ENCODE measurements at regions not wholly inside any gene's neighbourhood (a gene's known extent, or its start where the extent isn't known, plus 50 kb on each side); places are given as distances from the start of the nearest gene placed in this dataset.

DNA sequence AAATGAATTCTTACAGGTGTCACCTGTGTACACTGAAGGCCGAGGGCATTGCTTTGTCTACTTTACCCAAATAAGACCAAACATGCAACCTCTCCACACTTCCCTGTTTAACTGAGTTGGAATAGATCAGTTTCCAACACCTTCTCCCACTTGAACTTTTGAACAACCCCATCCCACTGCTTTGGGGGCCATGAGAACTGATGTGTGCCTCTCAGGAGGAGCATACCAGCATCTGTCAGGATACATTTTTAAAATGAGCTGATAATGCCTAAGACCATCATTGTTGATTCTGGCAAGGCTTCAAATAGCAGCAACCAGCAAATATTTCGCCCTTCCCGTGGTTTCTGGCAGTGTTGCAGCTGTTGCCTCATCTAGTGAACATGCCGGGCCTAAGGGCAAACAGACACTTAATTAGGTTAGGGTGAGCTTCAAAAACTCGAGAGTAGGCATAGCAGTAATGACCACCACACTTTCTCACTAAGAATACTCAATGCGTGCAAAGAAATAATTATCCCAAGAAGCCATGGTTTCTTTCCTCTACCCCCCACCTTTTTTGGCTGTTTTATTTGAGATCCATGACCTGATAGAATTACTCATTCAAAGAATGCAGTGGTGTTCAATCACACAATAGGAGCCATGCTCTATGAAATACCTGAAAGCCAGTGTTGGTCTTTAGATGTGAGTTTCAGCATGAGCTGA is 63.7 kb downstream of the MAP10 start:
- TF ChIP-seq TCF12 (IDR thresholded peaks at IDR 0.05; ENCODE audit: low read depth), result no peak

DNA sequence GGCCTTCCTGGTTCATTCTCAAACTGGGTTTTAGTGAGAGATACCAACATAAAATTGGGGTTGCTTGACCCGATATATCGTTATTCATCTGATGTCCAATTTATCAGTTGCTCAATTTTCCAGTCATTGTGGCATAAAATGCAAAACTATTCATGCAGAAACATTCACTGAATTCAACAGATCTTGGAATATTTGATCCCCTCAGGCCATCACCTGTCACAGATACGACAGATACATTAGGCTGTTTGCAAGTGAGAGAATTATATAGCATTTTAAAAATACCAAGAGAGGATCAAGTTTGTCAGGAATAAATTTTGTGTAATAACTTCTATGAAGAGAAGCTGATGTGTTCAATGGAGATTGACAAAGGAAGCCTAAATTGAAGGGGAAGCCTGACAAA is 67.1 kb downstream of the MAP10 start:
- TF ChIP-seq YY1 (IDR thresholded peaks at IDR 0.05; ENCODE audit: low read depth) (no peak), CEBPB (IDR thresholded peaks at IDR 0.05) (no peak), TEAD4 (IDR thresholded peaks at IDR 0.05) (no peak)

DNA sequence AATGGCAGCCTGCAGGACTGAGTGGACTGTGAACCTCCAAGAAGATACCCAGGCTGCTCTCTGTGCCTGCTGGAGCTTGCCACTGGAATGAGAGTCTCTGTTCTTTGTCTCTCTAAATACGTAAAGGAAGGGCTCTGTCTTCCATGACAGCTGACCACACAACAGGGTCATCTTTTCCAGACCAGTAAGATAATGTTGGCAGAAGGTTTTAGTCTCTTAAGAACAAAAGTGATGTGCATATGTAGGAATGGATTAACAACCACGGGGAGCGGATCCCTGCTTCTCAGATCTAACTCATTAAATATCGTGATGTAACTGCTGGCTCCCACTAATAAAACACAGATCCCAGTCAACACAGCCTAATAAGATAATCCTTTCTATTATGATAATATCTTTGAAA is 67.5 kb downstream of the MAP10 start:
- no peak for TF ChIP-seq TCF12 (IDR thresholded peaks at IDR 0.05; ENCODE audit: low read depth)
- no peak for TF ChIP-seq YY1 (IDR thresholded peaks at IDR 0.05; ENCODE audit: low read depth)
- TF ChIP-seq, protein P1, sequence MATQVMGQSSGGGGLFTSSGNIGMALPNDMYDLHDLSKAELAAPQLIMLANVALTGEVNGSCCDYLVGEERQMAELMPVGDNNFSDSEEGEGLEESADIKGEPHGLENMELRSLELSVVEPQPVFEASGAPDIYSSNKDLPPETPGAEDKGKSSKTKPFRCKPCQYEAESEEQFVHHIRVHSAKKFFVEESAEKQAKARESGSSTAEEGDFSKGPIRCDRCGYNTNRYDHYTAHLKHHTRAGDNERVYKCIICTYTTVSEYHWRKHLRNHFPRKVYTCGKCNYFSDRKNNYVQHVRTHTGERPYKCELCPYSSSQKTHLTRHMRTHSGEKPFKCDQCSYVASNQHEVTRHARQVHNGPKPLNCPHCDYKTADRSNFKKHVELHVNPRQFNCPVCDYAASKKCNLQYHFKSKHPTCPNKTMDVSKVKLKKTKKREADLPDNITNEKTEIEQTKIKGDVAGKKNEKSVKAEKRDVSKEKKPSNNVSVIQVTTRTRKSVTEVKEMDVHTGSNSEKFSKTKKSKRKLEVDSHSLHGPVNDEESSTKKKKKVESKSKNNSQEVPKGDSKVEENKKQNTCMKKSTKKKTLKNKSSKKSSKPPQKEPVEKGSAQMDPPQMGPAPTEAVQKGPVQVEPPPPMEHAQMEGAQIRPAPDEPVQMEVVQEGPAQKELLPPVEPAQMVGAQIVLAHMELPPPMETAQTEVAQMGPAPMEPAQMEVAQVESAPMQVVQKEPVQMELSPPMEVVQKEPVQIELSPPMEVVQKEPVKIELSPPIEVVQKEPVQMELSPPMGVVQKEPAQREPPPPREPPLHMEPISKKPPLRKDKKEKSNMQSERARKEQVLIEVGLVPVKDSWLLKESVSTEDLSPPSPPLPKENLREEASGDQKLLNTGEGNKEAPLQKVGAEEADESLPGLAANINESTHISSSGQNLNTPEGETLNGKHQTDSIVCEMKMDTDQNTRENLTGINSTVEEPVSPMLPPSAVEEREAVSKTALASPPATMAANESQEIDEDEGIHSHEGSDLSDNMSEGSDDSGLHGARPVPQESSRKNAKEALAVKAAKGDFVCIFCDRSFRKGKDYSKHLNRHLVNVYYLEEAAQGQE (IDR thresholded peaks at IDR 0.05; ENCODE audit: low read depth), result no peak
- TF ChIP-seq CREB1 (IDR thresholded peaks at IDR 0.05; ENCODE audit: low read depth), result no peak
- TF ChIP-seq TAF1 (IDR thresholded peaks at IDR 0.05; ENCODE audit: low read depth), result no peak
- no peak for TF ChIP-seq EGR1 (IDR thresholded peaks at IDR 0.05)
- no peak for TF ChIP-seq FOXM1 (IDR thresholded peaks at IDR 0.05; ENCODE audit: borderline replicate concordance, low read depth)
- TF ChIP-seq, protein P2, sequence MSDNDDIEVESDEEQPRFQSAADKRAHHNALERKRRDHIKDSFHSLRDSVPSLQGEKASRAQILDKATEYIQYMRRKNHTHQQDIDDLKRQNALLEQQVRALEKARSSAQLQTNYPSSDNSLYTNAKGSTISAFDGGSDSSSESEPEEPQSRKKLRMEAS (IDR thresholded peaks at IDR 0.05), result no peak
- no peak for TF ChIP-seq ZBTB7A (IDR thresholded peaks at IDR 0.05; ENCODE audit: low read depth)
- TF ChIP-seq NFIC (IDR thresholded peaks at IDR 0.05), result no peak
- TF ChIP-seq, protein P3, sequence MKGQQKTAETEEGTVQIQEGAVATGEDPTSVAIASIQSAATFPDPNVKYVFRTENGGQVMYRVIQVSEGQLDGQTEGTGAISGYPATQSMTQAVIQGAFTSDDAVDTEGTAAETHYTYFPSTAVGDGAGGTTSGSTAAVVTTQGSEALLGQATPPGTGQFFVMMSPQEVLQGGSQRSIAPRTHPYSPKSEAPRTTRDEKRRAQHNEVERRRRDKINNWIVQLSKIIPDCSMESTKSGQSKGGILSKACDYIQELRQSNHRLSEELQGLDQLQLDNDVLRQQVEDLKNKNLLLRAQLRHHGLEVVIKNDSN (IDR thresholded peaks at IDR 0.05), result no peak
- no peak for TF ChIP-seq RAD21 (IDR thresholded peaks at IDR 0.05; ENCODE audit: low read depth)
- TF ChIP-seq CEBPB (IDR thresholded peaks at IDR 0.05), result no peak

DNA sequence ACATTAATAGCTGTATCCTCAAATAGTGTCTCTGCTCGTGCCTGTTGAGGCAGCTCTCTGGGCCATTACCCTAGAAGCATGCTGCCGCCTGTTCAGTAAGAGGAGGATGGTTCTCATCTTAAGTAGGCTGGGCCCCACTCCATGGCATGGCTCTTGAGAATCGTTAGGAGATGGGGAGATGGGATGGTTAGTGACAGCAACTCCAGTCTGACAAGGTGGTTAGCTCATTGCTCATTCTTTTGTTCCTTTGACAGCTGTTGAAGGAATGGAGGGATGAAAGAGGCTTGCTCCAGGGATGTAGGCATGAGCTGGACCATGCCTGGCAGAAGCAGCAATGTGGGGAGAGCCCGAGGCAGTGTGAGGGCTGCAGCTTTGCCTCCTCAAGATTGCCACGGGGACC is 68.2 kb downstream of the MAP10 start:
- TF ChIP-seq RAD21 (IDR thresholded peaks at IDR 0.05; ENCODE audit: low read depth) (no peak), TCF12 (IDR thresholded peaks at IDR 0.05; ENCODE audit: low read depth) (no peak), TAF1 (IDR thresholded peaks at IDR 0.05; ENCODE audit: low read depth) (no peak)
- TF ChIP-seq, protein P3 (IDR thresholded peaks at IDR 0.05), result no peak

DNA sequence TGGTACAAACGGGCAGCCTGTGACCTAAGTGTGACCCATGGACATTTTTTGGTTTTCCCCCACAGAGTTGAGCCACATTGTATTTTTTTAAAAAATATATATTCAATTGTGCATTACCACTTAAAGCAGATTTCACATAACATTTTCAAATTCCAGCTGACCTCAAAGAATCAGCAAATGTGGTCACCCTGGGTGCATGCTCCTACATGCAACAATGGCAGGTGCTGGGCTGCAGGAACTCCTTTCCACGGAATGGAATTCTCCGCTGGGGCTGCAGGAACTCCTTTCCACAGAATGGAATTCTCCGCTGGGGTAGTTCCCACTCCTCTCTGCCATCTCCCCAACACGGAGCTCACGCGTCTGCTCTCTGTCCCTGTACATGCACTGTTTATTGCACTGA is 68.7 kb downstream of the MAP10 start:
- TF ChIP-seq FOXM1 (IDR thresholded peaks at IDR 0.05; ENCODE audit: borderline replicate concordance, low read depth), result no peak
- TF ChIP-seq, protein P1 (IDR thresholded peaks at IDR 0.05; ENCODE audit: low read depth), result no peak
- TF ChIP-seq CEBPB (IDR thresholded peaks at IDR 0.05), result no peak
- TF ChIP-seq, protein P2 (IDR thresholded peaks at IDR 0.05), result no peak
- no peak for TF ChIP-seq ZBTB7A (IDR thresholded peaks at IDR 0.05; ENCODE audit: low read depth)

DNA sequence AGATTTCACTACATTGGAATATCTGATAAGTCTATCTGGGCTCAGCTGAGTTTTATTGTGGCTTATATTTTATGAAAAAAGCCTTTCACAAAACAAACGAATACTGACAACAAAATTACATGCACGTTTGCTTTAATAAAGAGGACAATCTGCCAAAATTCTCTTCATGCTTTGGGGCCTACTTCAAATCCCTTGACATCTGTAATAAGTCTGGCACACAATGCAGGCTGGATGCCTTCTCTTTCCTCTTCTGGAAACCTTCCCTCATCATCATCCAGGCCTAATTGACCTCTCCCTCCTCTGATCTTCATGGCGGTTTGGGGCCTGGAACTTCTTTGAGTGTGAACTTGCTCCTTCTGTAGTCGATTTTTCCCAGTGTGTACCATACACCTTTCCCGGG is 70.3 kb downstream of the MAP10 start:
- TF ChIP-seq RAD21 (IDR thresholded peaks at IDR 0.05; ENCODE audit: low read depth), result no peak
- TF ChIP-seq EP300 (IDR thresholded peaks at IDR 0.05; ENCODE audit: borderline replicate concordance), result no peak
- TF ChIP-seq TCF12 (IDR thresholded peaks at IDR 0.05; ENCODE audit: low read depth), result no peak
- TF ChIP-seq ZBTB7A (IDR thresholded peaks at IDR 0.05; ENCODE audit: low read depth), result no peak
- TF ChIP-seq, protein P3 (IDR thresholded peaks at IDR 0.05), result no peak
- TF ChIP-seq YY1 (IDR thresholded peaks at IDR 0.05; ENCODE audit: low read depth), result no peak
- no peak for TF ChIP-seq CEBPB (IDR thresholded peaks at IDR 0.05)
- no peak for TF ChIP-seq FOXM1 (IDR thresholded peaks at IDR 0.05; ENCODE audit: borderline replicate concordance, low read depth)
- TF ChIP-seq CREB1 (IDR thresholded peaks at IDR 0.05; ENCODE audit: low read depth), result no peak
- no peak for TF ChIP-seq TAF1 (IDR thresholded peaks at IDR 0.05; ENCODE audit: low read depth)
- no peak for TF ChIP-seq EGR1 (IDR thresholded peaks at IDR 0.05)
- TF ChIP-seq, protein P1 (IDR thresholded peaks at IDR 0.05; ENCODE audit: low read depth), result no peak
- no peak for TF ChIP-seq NFIC (IDR thresholded peaks at IDR 0.05)
- TF ChIP-seq, protein P2 (IDR thresholded peaks at IDR 0.05), result no peak
- no peak for TF ChIP-seq TEAD4 (IDR thresholded peaks at IDR 0.05)
